ENCODE measurements at regions not wholly inside any gene's neighbourhood (a gene's known extent, or its start where the extent isn't known, plus 50 kb on each side); places are given as distances from the start of the nearest gene placed in this dataset.

DNA sequence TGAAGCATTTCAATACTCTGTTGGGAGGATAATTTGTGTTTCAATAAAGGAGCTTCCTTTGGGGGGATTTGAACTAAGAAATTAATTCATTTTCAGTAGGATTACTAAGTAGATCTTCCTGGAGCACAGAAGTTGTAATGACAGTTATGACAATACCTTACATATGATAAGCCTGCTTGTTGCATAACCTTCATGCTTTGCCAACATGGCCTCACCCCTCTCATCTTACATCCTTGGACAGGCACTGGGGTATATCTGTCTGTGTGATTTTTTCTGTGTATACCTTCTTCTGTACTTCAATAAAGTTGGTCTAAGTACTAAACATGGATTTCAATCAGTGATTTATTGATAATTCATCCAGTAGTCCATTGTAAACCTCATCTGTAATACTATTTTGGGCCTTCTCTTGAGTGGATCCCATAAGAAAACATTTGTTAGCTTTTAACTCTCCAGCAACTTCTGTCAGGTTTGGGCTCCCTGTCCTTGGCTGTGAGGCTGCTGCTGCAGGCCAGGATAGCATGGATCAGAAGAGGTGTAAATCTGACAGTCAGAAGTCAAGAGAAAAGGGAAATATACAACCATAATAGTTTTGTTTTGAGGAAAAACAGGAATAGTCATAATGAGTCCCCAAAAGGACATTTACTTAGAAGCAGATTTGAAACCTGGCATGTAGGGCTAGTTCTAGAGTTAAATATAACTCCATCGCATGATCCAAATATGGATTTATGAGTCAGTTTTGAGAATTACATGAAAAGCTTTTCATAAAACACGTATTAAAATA lies 422.2 kb downstream of the KLF5 start:
- no peak overlapping the region for H3K4me3 ChIP-seq (replicated peaks; ENCODE audit: low read depth, low read length)
- no peaks in the 10 kb centered on the region for H3K36me3 ChIP-seq (ENCODE audit: control insufficient read depth, insufficient read depth, low read length)
- no peak for DNase-seq (ENCODE audit: extremely low read depth, insufficient read length)
- H3K27me3 ChIP-seq (replicated peaks; ENCODE audit: control insufficient read depth, insufficient read depth, low read length): no peaks in the 10 kb centered on the region
- TF ChIP-seq, protein P1, sequence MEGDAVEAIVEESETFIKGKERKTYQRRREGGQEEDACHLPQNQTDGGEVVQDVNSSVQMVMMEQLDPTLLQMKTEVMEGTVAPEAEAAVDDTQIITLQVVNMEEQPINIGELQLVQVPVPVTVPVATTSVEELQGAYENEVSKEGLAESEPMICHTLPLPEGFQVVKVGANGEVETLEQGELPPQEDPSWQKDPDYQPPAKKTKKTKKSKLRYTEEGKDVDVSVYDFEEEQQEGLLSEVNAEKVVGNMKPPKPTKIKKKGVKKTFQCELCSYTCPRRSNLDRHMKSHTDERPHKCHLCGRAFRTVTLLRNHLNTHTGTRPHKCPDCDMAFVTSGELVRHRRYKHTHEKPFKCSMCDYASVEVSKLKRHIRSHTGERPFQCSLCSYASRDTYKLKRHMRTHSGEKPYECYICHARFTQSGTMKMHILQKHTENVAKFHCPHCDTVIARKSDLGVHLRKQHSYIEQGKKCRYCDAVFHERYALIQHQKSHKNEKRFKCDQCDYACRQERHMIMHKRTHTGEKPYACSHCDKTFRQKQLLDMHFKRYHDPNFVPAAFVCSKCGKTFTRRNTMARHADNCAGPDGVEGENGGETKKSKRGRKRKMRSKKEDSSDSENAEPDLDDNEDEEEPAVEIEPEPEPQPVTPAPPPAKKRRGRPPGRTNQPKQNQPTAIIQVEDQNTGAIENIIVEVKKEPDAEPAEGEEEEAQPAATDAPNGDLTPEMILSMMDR (IDR thresholded peaks at IDR 0.05; ENCODE audit: insufficient read depth, low read length, poor library complexity, severe bottlenecking): no peak

DNA sequence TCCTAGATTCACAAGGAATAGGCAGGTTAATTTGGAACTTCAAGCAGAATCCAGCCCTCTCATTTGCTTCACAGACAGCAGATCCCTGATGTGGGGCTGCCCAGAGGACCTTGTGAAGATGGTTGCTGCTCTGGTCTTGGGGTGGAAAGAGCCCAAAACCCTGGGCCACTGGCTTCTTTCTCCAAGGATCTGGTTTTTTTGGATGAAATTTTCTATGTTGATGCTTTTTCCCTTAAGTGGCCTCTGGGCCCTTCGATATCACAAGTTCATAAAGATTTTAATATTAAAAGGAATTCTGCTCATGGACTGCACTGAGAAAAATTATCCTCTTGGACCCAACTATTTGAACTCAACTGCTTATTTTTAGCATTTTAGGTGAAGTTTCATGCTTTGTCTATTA lies 421.1 kb downstream of the KLF5 start:
- TF ChIP-seq, protein P1 (IDR thresholded peaks at IDR 0.05; ENCODE audit: insufficient read depth, low read length, poor library complexity, severe bottlenecking): no peak
- DNase-seq (ENCODE audit: extremely low read depth, insufficient read length): no peak
- Histone ChIP-seq H3K27me3 (replicated peaks; ENCODE audit: control insufficient read depth, insufficient read depth, low read length) (no peaks in the 10 kb centered on the region), H3K36me3 (ENCODE audit: control insufficient read depth, insufficient read depth, low read length) (no peaks in the 10 kb centered on the region), H3K4me3 (replicated peaks; ENCODE audit: low read depth, low read length) (no peak overlapping the region)

DNA sequence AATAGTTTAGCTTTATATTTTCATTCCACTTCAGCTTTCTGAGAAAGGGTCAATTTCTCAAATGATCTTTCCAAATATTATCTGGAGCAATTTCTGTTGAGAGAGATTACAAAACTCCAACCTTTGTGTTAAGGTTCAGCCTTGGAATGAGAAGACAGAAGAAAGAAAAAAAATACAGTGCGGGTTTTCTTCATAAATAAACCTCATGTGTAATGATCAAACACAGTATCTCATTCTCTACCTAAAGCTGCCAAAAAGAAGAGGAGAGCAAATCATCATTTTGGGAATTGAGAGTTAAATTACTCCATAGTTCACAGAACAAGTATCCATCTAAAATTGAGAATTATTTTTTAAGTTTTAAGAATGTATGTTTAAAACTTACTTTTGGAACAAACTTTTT lies 420.5 kb downstream of the KLF5 start:
- no peaks in the 10 kb centered on the region for H3K36me3 ChIP-seq (ENCODE audit: control insufficient read depth, insufficient read depth, low read length)
- no peaks in the 10 kb centered on the region for H3K27me3 ChIP-seq (replicated peaks; ENCODE audit: control insufficient read depth, insufficient read depth, low read length)
- DNase-seq (ENCODE audit: extremely low read depth, insufficient read length): no peak
- H3K4me3 ChIP-seq (replicated peaks; ENCODE audit: low read depth, low read length): no peak overlapping the region
- TF ChIP-seq, protein P1 (IDR thresholded peaks at IDR 0.05; ENCODE audit: insufficient read depth, low read length, poor library complexity, severe bottlenecking): no peak

DNA sequence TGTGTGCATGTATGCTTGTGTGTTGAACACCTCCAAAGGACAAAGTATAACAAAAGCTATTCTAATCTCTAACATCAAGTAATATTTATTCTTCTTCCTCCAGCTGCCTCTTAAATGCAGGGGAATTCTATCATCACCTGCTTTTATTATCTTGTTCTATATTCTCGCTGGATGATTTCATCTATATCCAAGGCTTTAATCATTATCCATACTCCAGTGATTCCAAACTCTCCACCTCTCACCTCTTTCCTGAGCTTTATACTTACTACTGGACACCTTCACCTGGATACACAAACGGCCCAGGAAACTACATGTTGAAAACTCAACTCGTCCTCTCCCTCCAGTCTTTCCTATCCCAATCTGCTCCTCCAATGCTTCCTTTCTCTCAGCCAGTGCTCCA lies 418.6 kb downstream of the KLF5 start:
- Histone ChIP-seq H3K4me3 (replicated peaks; ENCODE audit: low read depth, low read length) (no peak overlapping the region), H3K27me3 (replicated peaks; ENCODE audit: control insufficient read depth, insufficient read depth, low read length) (no peaks in the 10 kb centered on the region), H3K36me3 (ENCODE audit: control insufficient read depth, insufficient read depth, low read length) (no peaks in the 10 kb centered on the region)
- no peak for DNase-seq (ENCODE audit: extremely low read depth, insufficient read length)
- TF ChIP-seq, protein P1 (IDR thresholded peaks at IDR 0.05; ENCODE audit: insufficient read depth, low read length, poor library complexity, severe bottlenecking): no peak

DNA sequence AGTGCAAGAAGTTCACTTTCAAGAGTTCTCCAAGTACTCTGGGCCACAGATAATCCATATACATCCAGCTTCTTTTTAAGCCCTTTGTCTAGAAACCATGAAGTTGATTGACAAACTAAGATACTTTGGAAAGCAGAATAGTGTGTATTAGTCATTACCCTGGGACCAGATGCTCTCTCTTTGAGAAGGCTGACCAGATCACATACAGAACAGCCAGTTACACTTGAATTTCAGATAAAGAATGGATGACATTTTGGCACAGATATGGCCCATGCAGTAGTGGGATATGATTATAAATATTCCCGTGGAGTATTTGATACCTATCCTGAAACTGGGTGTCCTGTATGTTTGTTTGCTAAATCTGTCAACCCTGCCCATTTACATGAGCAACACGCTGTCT lies 414.2 kb downstream of the KLF5 start:
- Histone ChIP-seq H3K36me3 (ENCODE audit: control insufficient read depth, insufficient read depth, low read length) (no peaks in the 10 kb centered on the region), H3K4me3 (replicated peaks; ENCODE audit: low read depth, low read length) (no peak overlapping the region), H3K27me3 (replicated peaks; ENCODE audit: control insufficient read depth, insufficient read depth, low read length) (no peaks in the 10 kb centered on the region)
- no peak for DNase-seq (ENCODE audit: extremely low read depth, insufficient read length)
- TF ChIP-seq, protein P1 (IDR thresholded peaks at IDR 0.05; ENCODE audit: insufficient read depth, low read length, poor library complexity, severe bottlenecking): no peak
